GM19438 (cell line): ENCODE measurements at regions not wholly inside any gene's neighbourhood (a gene's known extent, or its start where the extent isn't known, plus 50 kb on each side); places are given as distances from the start of the nearest gene placed in this dataset.
"Not testable (repeated sequence)": the region's sequence is repeated elsewhere in the genome, so short reads cannot be mapped to it uniquely, and the experiment has no call there.

ENCODE experiments used
- ATAC-seq: cut with Tn5 transposase; IDR thresholded peaks from one replicate; pipeline ENCODE4 v1.9.1; 2021; ENCODE audit warnings: low read depth; ENCODE audit not compliant: unreplicated experiment

GRCh38 chr3:140859592-140860336 lies 81.9 kb upstream of the SLC25A36 start:
- ATAC-seq: no peak

GRCh38 chr3:140863580-140864009 lies 78.0 kb upstream of the SLC25A36 start:
- no peak for ATAC-seq

DNA sequence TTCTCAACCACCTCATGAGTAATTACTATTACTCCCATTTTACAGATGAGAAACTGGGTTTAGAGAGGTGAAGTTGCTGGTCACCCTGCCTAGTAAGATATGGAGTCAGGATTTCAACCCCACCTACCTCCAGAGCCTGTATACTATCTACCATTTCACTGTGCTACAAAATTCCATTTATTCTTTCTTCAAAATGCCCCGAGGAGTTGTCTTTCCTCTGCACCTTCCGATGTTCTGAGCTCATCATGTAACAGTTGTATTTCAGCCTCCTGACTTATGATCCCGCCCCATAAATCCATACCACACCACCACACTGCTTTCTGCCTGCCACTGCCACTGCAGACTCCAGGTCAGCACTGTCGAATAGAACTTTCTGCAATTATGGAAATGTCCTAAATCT lies 71.3 kb upstream of the SLC25A36 start:
- ATAC-seq: no peak

DNA sequence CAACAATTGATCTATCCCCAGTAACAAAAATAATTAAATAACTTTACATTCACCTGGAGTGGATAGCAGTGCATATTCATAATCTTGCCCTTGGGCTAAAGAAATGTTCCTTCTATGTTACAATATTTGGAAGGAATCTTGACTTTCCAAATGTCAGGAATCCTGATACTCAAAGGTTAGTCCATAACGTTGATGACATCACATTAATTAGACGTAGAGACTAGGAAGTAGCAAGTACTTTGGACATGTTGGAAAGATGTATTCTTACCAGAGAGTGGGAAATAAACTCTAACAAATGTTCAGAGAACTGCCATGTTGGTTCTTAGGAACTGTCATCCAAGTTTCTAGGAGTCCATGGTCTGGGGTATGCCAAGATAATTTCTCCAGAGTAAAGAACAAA lies 70.6 kb upstream of the SLC25A36 start:
- no peak for ATAC-seq

GRCh38 chr3:140872165-140872564 lies 69.5 kb upstream of the SLC25A36 start:
- ATAC-seq: not testable (repeated sequence)

- no peak for ATAC-seq
Measured at GRCh38 chr3:140883428-140884040, 58.1 kb upstream of the SLC25A36 start.

- not testable (repeated sequence) for ATAC-seq
Measured at GRCh38 chr3:140885697-140886096, 55.9 kb upstream of the SLC25A36 start.
